ENCODE measurements at regions not wholly inside any gene's neighbourhood (a gene's known extent, or its start where the extent isn't known, plus 50 kb on each side); places are given as distances from the start of the nearest gene placed in this dataset.

- TF ChIP-seq EZH2phosphoT487 (IDR thresholded peaks at IDR 0.05; ENCODE audit: insufficient read depth, low read depth) (no peak), EZH2 (IDR thresholded peaks at IDR 0.05; ENCODE audit: insufficient read depth, poor library complexity, severe bottlenecking) (no peak)
Measured at GRCh38 chr5:56669534-56670483, 145.5 kb upstream of the MAP3K1 start.

Measured in GM23248 (cell line).